ENCODE measurements at regions not wholly inside any gene's neighbourhood (a gene's known extent, or its start where the extent isn't known, plus 50 kb on each side); places are given as distances from the start of the nearest gene placed in this dataset.
A peak's percentile ranks its signal among the peaks of the same experiment; 100 is the strongest.
"Not testable (repeated sequence)": the region's sequence is repeated elsewhere in the genome, so short reads cannot be mapped to it uniquely, and the experiment has no call there.

DNA sequence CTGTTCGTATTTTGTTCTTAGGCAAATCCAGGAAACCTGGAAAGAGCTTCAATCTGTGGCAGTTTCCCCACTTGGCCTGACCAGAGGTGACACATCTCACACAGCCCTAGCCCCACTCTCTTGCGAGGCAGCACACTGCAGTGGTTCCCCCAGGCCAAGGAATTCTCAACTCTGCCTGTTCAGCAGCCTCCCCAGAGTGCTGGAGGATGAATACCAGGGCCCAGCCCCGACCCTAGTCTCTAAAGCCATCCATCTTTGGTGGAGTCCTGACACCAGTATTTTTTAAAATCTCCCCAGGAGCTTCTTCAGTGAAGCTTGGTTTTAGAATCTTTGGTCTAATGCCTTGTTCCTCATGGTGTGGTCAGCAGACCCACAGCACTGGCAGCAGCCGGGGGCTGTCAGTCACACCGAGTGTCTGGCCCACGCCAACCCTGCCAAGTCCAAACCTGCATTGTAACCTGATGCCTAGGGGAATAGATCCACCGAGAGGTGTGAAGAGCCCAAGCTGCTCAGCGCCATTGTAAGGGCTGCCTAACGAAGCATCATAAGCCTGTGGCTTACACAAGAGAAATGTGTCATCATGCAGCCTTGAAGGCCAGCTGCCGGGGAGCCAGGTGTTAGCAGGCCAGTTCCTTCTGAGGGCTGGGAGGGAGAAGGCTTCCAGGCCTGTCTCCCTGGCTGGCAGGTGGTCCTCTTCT, 428.7 kb upstream of the ID2 start:
- intact Hi-C loops (cut with micrococcal nuclease), result no loop called here
- H3K4me1 Mint-ChIP-seq (ENCODE audit: low read depth), result peaks cover 17% of the 10 kb centered on the region
- ChIA-PET POLR2A (interaction anchor here (0.6 to 1.0 kb wide), 3 partner anchors 8 to 428 kb away, joined by 3 read pairs; partner anchors contain the start of gene ID2), CTCF (interaction anchor here (1.5 kb wide), 1 partner anchor 18 kb away, joined by 3 read pairs; no protein-coding TSS in a partner anchor)
- peaks cover 4% of the 10 kb centered on the region for H3K9me3 Mint-ChIP-seq
- peaks cover 4% of the 10 kb centered on the region for H3K27me3 Mint-ChIP-seq
- H3K4me3 Mint-ChIP-seq, result no peak overlapping the region
- H3K36me3 Mint-ChIP-seq (ENCODE audit: low read depth), result peaks cover 5% of the 10 kb centered on the region
- TF ChIP-seq, protein P1, sequence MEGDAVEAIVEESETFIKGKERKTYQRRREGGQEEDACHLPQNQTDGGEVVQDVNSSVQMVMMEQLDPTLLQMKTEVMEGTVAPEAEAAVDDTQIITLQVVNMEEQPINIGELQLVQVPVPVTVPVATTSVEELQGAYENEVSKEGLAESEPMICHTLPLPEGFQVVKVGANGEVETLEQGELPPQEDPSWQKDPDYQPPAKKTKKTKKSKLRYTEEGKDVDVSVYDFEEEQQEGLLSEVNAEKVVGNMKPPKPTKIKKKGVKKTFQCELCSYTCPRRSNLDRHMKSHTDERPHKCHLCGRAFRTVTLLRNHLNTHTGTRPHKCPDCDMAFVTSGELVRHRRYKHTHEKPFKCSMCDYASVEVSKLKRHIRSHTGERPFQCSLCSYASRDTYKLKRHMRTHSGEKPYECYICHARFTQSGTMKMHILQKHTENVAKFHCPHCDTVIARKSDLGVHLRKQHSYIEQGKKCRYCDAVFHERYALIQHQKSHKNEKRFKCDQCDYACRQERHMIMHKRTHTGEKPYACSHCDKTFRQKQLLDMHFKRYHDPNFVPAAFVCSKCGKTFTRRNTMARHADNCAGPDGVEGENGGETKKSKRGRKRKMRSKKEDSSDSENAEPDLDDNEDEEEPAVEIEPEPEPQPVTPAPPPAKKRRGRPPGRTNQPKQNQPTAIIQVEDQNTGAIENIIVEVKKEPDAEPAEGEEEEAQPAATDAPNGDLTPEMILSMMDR (IDR thresholded peaks at IDR 0.05), result no peak
- H3K27ac Mint-ChIP-seq, result no peak overlapping the region
- ATAC-seq (peak; percentile 49), DNase-seq (peak; percentile 13)

DNA sequence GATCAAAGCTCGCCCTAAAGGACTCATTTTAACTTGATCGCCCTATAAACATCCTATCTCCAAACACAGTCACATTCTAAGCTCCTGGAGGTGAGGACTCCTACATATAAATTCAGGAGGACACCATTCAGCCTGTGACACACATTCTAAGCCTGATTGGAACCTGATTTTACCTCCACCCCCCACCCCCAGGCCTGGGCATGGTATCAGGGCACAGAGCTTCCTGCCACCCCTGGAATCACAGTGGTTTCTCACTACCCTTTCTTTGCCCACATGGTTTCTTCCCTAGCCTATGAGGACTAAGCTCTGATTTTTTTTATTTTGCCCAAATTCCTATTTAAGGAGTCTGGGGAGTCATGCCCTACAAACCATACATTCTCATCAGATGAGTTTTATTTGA, 428.1 kb upstream of the ID2 start:
- H3K36me3 Mint-ChIP-seq (ENCODE audit: low read depth), result peaks cover 5% of the 10 kb centered on the region
- intact Hi-C loops (cut with micrococcal nuclease), result no loop called here
- TF ChIP-seq, protein P1 (IDR thresholded peaks at IDR 0.05), result no peak
- POLR2A ChIA-PET, result interaction anchor here (0.6 to 1.0 kb wide), 3 partner anchors 8 to 428 kb away, joined by 3 read pairs; partner anchors contain the start of gene ID2
- no peak overlapping the region for H3K27ac Mint-ChIP-seq
- H3K4me1 Mint-ChIP-seq (ENCODE audit: low read depth), result peaks cover 17% of the 10 kb centered on the region
- H3K27me3 Mint-ChIP-seq, result peaks cover 4% of the 10 kb centered on the region
- CTCF ChIA-PET, result interaction anchor here (1.5 kb wide), 1 partner anchor 17 kb away, joined by 3 read pairs; no protein-coding TSS in a partner anchor
- H3K9me3 Mint-ChIP-seq, result peaks cover 4% of the 10 kb centered on the region
- no peak overlapping the region for H3K4me3 Mint-ChIP-seq
- no peak for DNase-seq
- ATAC-seq, result peak; percentile 20

DNA sequence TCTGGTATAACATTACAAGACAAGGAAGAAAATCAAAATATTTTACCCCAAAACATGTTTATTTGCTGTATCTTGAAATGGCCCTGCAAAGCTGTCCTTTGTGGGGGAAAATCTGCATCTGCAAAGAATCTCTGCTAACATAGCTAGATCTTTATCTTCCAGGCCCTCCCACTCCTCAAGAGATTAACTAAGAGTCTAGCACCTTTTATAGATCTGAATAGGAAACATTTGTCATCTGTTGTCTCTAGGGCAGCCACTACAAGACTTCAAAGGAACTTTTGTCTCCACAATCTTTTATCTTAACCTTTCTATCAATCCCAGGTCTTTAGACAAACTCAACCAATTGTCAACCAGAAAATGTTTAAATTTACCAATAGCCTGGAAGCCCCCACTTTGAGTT, 427.6 kb upstream of the ID2 start:
- H3K27ac Mint-ChIP-seq; H3K4me3 Mint-ChIP-seq; DNase-seq; intact Hi-C loops (cut with micrococcal nuclease); H3K27me3 Mint-ChIP-seq; H3K36me3 Mint-ChIP-seq (ENCODE audit: low read depth); H3K9me3 Mint-ChIP-seq: not testable (repeated sequence)
- ChIA-PET POLR2A (interaction anchor here (0.8 to 1.0 kb wide), 2 partner anchors 9 to 427 kb away, joined by 3 read pairs; partner anchors contain the start of gene ID2), CTCF (interaction anchor here (1.5 kb wide), 1 partner anchor 17 kb away, joined by 3 read pairs; no protein-coding TSS in a partner anchor)
- peak; percentile 67 for ATAC-seq
- peaks cover 17% of the 10 kb centered on the region for H3K4me1 Mint-ChIP-seq (ENCODE audit: low read depth)

DNA sequence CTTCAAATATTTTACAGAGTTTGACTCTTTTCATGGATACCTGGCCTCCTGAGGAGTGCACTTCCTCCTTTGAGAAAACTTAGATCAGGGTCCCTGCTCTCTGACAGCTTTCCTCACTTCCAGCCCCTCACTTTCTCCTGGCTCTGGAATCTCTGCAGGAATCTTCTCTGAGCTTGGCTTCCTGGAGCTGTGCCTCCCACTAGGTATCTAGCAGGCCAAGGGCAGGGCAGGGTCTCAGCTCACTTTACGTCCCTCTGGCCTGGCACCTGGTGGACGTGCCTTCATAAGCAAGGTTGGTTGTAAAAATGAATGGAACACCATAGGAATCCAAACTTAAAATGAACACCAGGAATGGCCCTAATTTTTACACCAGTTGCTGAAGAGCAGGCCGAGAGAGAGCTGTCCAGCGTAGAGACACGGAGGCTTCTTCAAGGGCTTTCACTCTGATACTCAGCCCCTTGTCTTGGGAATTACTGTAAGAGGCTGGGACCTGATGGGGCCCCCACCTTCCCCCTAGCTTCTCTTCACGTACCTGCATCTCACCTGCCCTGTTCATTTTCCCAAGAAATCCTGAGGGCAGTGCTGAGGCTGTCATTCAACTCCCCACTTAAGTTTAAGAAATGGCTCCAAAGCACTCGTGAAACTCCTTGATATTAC, 426.9 kb upstream of the ID2 start:
- Mint-ChIP-seq H3K36me3 (ENCODE audit: low read depth) (peaks cover 5% of the 10 kb centered on the region), H3K4me3 (no peak overlapping the region), H3K4me1 (ENCODE audit: low read depth) (peaks cover 17% of the 10 kb centered on the region), H3K27ac (no peak overlapping the region), H3K27me3 (peaks cover 4% of the 10 kb centered on the region), H3K9me3 (peaks cover 4% of the 10 kb centered on the region)
- ATAC-seq (no peak), DNase-seq (no peak)
- ChIA-PET POLR2A (no interaction called here), CTCF (interaction anchor here (1.5 kb wide), 1 partner anchor 16 kb away, joined by 3 read pairs; no protein-coding TSS in a partner anchor)
- TF ChIP-seq, protein P1 (IDR thresholded peaks at IDR 0.05), result no peak
- intact Hi-C loops (cut with micrococcal nuclease), result no loop called here

DNA sequence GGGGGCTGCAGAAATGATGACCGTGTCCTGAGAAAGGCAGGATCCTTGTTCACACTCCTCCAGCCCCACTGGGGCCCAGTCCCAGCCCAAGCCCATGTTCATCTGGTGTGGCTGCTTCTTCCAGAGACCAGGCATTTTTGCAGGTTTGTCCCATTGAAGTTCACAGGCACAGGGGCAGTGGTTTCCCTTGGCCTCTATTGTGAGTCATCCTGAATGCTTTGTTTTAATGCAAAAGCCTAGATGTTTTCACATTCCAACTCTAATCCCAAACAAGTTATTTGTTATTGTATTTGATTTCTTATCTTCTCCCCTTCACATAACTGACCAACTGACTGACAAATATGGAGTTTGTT, 426.4 kb upstream of the ID2 start:
- intact Hi-C loops (cut with micrococcal nuclease), result no loop called here
- H3K4me1 Mint-ChIP-seq (ENCODE audit: low read depth), result peaks cover 17% of the 10 kb centered on the region
- CTCF ChIA-PET, result no interaction called here
- ATAC-seq (no peak), DNase-seq (no peak)
- no peak overlapping the region for H3K4me3 Mint-ChIP-seq
- no peak overlapping the region for H3K27ac Mint-ChIP-seq
- POLR2A ChIA-PET, result no interaction called here
- peaks cover 3% of the 10 kb centered on the region for H3K9me3 Mint-ChIP-seq
- TF ChIP-seq, protein P1 (IDR thresholded peaks at IDR 0.05), result no peak
- peaks cover 3% of the 10 kb centered on the region for H3K36me3 Mint-ChIP-seq (ENCODE audit: low read depth)
- H3K27me3 Mint-ChIP-seq, result peaks cover 3% of the 10 kb centered on the region
